HG03378 (cell line): ENCODE measurements at regions not wholly inside any gene's neighbourhood (a gene's known extent, or its start where the extent isn't known, plus 50 kb on each side); places are given as distances from the start of the nearest gene placed in this dataset.
"Not testable (repeated sequence)": the region's sequence is repeated elsewhere in the genome, so short reads cannot be mapped to it uniquely, and the experiment has no call there.

Experiments
- ATAC-seq: cut with Tn5 transposase; IDR thresholded peaks from one replicate; pipeline ENCODE4 v1.9.1; 2021; ENCODE audit warnings: mild to moderate bottlenecking, moderate library complexity; ENCODE audit not compliant: unreplicated experiment

- ATAC-seq: no peak
Observed at GRCh38 chr6:137401088-137401487, 93.1 kb downstream of the OLIG3 start.

- ATAC-seq: no peak
Observed at GRCh38 chr6:137399881-137400443, 94.2 kb downstream of the OLIG3 start.

GRCh38 chr6:137395316-137395715, 98.9 kb downstream of the OLIG3 start:
- ATAC-seq: no peak

- ATAC-seq: no peak
Observed at GRCh38 chr6:137391061-137391814, 103.0 kb downstream of the OLIG3 start.

GRCh38 chr6:137390334-137390733, 103.9 kb downstream of the OLIG3 start:
- ATAC-seq: no peak

GRCh38 chr6:137389150-137389704, 105.0 kb downstream of the OLIG3 start:
- ATAC-seq: peak; percentile 77

GRCh38 chr6:137387096-137387764, 107.0 kb downstream of the OLIG3 start:
- ATAC-seq: no peak

GRCh38 chr6:137383287-137383686, 110.9 kb downstream of the OLIG3 start:
- ATAC-seq: not testable (repeated sequence)

- no peak for ATAC-seq
Observed at GRCh38 chr6:137378090-137378369, 116.2 kb downstream of the OLIG3 start.

- ATAC-seq: no peak
Observed at GRCh38 chr6:137373296-137373695, 120.9 kb downstream of the OLIG3 start.

- no peak for ATAC-seq
Observed at GRCh38 chr6:137372532-137372931, 121.7 kb downstream of the OLIG3 start.

GRCh38 chr6:137371634-137372016, 122.6 kb downstream of the OLIG3 start:
- ATAC-seq: no peak

- no peak for ATAC-seq
Observed at GRCh38 chr6:137370871-137371633, 123.1 kb downstream of the OLIG3 start.

GRCh38 chr6:137369136-137369535, 125.1 kb downstream of the OLIG3 start:
- no peak for ATAC-seq

- ATAC-seq: no peak
Observed at GRCh38 chr6:137365707-137366437, 128.3 kb downstream of the OLIG3 start.

GRCh38 chr6:137363805-137364138, 130.4 kb downstream of the OLIG3 start:
- no peak for ATAC-seq

GRCh38 chr6:137362878-137363804, 131.1 kb downstream of the OLIG3 start:
- ATAC-seq: no peak

- no peak for ATAC-seq
Observed at GRCh38 chr6:137361701-137362100, 132.5 kb downstream of the OLIG3 start.

- no peak for ATAC-seq
Observed at GRCh38 chr6:137358273-137358672, 135.9 kb downstream of the OLIG3 start.

GRCh38 chr6:137357948-137358266, 136.3 kb downstream of the OLIG3 start:
- ATAC-seq: no peak
